ENCODE measurements at regions not wholly inside any gene's neighbourhood (a gene's known extent, or its start where the extent isn't known, plus 50 kb on each side); places are given as distances from the start of the nearest gene placed in this dataset.

GRCh38 chr12:58202933-58203718 is 261.8 kb downstream of the ATP23 start:
- no peak for DNase-seq

- DNase-seq = no peak
Observed at GRCh38 chr12:58204071-58204470, 262.7 kb downstream of the ATP23 start.

- no peak for DNase-seq
Observed at GRCh38 chr12:58206876-58207275, 265.5 kb downstream of the ATP23 start.

- DNase-seq = no peak
Observed at GRCh38 chr12:58211211-58211610, 269.8 kb downstream of the ATP23 start.

GRCh38 chr12:58217130-58217529 is 275.8 kb downstream of the ATP23 start:
- DNase-seq = no peak

GRCh38 chr12:58224536-58225105 is 283.3 kb downstream of the ATP23 start:
- DNase-seq = no peak

GRCh38 chr12:58225203-58225877 is 284.0 kb downstream of the ATP23 start:
- DNase-seq = no peak

- DNase-seq = no peak
Observed at GRCh38 chr12:58233886-58234285, 292.5 kb downstream of the ATP23 start.

- DNase-seq = no peak
Observed at GRCh38 chr12:58238411-58238810, 297.0 kb downstream of the ATP23 start.

- DNase-seq = no peak
Observed at GRCh38 chr12:58241099-58241498, 299.7 kb downstream of the ATP23 start.

GRCh38 chr12:58242796-58243630 is 301.6 kb downstream of the ATP23 start:
- DNase-seq = no peak

GRCh38 chr12:58247633-58248032 is 306.3 kb downstream of the ATP23 start:
- DNase-seq = no peak

- DNase-seq = no peak
Observed at GRCh38 chr12:58248599-58248998, 307.2 kb downstream of the ATP23 start.

- DNase-seq = no peak
Observed at GRCh38 chr12:58249610-58250009, 308.2 kb downstream of the ATP23 start.

- DNase-seq = no peak
Observed at GRCh38 chr12:58250077-58250476, 308.7 kb downstream of the ATP23 start.

GRCh38 chr12:58252914-58253313 is 311.5 kb downstream of the ATP23 start:
- DNase-seq = no peak

GRCh38 chr12:58253663-58254062 is 312.3 kb downstream of the ATP23 start:
- no peak for DNase-seq

- DNase-seq = no peak
Observed at GRCh38 chr12:58254463-58255100, 313.2 kb downstream of the ATP23 start.

- no peak for DNase-seq
Observed at GRCh38 chr12:58262796-58263195, 321.4 kb downstream of the ATP23 start.

GRCh38 chr12:58263816-58264215 is 322.4 kb downstream of the ATP23 start:
- DNase-seq = no peak

GRCh38 chr12:58268069-58268468 is 326.7 kb downstream of the ATP23 start:
- DNase-seq = no peak

- no peak for DNase-seq
Observed at GRCh38 chr12:58269476-58269875, 328.1 kb downstream of the ATP23 start.

Measured in CD4-positive, alpha-beta T cell treated with Interleukin-12 subunit alpha and Interleukin-12 subunit beta, for 1 hour (primary cell).